ENCODE measurements at regions not wholly inside any gene's neighbourhood (a gene's known extent, or its start where the extent isn't known, plus 50 kb on each side); places are given as distances from the start of the nearest gene placed in this dataset.
"Not testable (repeated sequence)": the region's sequence is repeated elsewhere in the genome, so short reads cannot be mapped to it uniquely, and the experiment has no call there.

GRCh38 chr2:40712197-40712894 lies 260.5 kb upstream of the SLC8A1 start:
- not testable (repeated sequence) for DNase-seq

DNA sequence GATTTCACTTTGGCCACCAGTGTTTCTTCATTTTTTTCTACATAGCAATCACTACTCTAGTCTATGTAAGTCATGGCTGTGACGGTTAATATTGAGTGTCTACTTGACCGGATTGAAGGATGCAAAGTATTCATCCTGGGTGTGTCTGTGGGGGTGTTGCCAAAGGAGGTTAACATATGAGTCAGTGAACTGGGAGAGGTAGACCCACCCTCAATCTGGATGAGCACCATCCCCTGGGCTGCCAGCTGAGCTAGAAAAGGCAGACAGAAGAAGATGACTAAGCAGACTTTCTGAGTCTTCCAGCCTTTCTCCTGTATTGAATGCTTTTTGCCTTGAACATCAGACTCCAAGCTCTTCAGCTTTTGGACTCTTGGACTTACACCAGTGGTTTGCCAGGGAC lies 265.0 kb upstream of the SLC8A1 start:
- DNase-seq, result no peak

DNA sequence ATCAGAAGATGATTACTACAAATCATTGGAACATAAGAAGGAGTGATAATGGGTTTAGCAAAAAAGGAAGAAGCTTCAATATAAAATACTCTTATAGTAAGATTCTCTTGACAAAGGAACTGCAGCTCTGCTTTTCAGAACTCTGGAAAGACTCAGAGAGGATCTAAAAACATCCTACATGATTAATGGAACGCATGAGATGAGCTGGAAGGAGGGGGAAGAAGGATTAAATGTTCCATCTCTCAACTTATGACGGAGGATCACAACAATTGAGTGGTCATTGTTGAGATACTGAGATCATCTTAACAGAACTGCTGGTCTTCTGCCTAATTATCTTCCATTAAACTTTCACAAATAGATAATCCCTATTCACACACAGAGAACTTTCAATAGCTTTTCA lies 267.5 kb upstream of the SLC8A1 start:
- DNase-seq, result no peak

GRCh38 chr2:40721595-40721994 lies 269.7 kb upstream of the SLC8A1 start:
- no peak for DNase-seq

GRCh38 chr2:40723194-40723593 lies 271.3 kb upstream of the SLC8A1 start:
- DNase-seq, result no peak

DNA sequence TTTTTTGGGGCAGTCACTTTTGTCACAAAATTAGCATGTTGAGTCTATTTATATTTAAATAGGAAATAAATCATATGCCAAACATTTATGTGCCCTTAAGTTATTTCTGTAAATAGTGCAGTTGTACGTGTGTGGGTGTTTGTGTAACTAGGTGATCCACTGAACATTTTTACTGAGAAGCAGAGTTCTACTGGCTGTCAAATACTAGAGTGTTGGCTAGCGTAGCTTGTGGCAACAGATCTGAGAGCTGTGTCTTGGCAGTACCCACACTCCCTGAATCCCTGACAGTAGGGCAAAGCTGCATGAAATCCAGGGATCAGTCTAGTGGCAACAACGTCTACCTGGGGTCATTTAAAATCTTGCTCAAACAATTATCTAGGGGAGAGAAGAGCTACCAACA lies 273.1 kb upstream of the SLC8A1 start:
- no peak for DNase-seq

- no peak for DNase-seq
These were observed 274.1 kb upstream of the SLC8A1 start for GRCh38 chr2:40725950-40726349.

DNA sequence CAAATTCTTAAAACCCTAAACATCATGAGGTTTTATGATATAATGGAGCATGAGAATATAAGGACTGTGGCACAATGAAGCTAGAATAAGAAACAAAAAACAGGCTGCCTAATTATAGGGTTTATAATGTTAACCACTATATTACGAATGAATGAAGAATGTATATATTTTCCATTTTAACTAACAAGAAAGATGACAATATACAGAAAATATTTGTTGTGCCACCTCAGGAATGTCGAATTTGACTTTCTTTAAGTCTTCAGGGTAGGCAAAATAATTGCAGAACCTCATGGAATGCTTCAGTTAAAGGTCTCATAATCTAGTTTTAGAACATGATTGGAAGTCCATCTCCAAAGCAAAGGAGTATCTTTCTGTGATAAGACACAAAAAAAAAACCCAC lies 282.9 kb upstream of the SLC8A1 start:
- no peak for DNase-seq

GRCh38 chr2:40737180-40737579 lies 285.3 kb upstream of the SLC8A1 start:
- DNase-seq, result no peak

DNA sequence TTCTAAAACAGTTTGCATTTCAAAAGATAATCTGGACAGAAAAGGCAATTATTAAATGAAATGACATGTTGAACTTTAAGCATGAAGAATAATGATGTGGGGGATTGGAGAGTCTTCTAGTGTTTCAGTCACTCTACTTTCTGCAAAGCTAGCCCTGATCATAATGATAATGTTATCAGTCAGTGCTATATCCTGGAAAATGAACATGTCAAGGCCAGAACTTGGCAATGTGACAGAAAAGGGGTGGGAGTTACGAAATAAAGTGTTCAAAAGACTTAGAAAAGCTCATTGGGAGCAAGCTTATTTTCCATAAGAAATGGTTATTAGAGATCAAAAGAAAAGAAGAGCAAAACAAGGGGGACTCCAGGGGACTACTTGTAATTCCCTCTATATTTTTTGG lies 288.5 kb upstream of the SLC8A1 start:
- DNase-seq, result no peak

DNA sequence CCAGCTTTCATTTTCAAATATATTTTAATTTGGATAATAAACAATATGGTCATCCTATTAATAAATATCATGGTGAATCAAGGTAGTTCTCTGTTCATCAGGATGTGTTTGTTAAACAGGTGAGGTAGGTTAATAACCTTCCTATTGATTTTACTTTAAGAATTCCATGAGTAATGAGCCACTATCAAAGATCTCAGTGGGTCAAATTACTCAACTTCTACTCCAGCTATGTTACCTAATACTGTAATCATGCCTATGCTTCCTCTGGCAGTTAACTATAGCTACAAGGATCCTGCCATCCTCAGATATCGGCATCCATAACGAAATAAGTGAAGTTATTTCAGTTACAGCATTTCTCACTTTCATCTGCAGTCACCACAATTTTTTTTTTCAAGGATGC lies 289.6 kb upstream of the SLC8A1 start:
- DNase-seq, result no peak

DNA sequence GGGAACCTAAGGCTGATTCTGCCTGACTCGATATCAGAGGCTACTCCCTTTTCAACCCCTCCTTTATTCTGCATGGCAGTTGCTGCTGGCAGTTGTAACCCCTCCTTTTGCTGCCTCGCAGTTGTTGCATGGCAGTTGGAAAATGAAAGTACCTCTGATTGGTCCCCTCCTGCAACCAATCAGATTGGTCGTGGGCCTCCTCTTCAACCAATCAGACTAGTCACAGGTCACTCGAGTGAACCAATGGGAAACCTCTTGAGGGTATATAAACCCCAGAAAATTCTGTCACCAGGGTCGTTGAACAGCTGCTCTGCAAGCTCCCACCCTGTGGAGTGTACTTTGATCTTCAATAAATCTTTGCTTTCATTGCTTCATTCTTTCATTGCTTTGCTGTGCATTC lies 294.3 kb upstream of the SLC8A1 start:
- DNase-seq, result no peak

- no peak for DNase-seq
These were observed 300.1 kb upstream of the SLC8A1 start for GRCh38 chr2:40751981-40752380.

DNA sequence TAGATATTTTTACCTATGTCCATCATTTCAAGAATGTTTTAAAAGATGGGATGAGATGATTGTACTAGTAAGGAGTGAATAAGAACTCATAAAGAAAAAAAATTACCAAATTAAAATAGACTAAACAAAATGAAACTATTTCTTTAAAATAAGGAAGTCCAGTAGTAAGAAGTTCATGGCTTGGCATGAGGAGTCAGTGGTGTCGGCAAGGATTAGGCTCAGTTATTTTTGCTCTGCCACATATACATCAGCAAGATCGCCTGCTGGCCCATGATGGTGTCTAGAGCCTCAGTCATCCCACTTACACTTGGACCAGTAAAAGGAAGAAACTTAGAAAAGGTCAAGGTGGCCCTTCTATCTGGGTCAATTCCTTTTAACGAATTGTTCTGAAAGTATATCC lies 300.9 kb upstream of the SLC8A1 start:
- no peak for DNase-seq

- DNase-seq, result no peak
These were observed 303.0 kb upstream of the SLC8A1 start for GRCh38 chr2:40754912-40755311.

DNA sequence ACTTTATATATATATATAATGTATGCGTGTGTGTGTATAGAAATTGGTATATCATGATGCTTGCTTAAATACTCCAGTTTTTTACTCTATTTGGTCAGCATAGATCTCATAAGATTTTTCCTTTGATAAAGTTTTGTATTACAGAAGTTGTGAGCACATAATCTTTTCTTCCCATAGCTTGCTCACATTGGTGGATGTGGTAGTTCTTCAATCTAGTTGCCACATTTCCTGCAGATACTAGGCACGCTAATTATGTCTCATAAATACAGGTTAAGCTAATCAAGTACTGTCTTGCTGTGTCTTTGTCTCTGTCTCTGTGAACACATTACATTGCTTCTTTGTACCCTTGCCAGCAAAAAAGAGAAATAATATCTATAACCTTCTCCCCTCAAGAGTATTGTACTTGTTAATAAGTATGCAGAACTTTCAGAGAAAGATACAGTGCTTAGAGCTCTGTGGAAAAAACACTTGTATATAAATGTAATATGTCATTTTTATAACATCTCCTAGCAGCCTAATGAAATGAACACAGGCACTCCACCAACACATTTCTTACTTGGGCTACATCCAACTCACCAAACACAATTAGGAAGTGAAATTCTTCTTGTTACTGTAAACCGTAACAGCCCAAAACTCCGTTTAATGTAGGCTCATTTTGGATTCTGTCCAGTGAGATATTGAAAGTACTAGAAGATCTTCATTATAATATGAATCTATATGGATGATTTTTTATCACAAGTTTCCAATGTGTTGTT lies 306.7 kb upstream of the SLC8A1 start:
- no peak for DNase-seq

DNA sequence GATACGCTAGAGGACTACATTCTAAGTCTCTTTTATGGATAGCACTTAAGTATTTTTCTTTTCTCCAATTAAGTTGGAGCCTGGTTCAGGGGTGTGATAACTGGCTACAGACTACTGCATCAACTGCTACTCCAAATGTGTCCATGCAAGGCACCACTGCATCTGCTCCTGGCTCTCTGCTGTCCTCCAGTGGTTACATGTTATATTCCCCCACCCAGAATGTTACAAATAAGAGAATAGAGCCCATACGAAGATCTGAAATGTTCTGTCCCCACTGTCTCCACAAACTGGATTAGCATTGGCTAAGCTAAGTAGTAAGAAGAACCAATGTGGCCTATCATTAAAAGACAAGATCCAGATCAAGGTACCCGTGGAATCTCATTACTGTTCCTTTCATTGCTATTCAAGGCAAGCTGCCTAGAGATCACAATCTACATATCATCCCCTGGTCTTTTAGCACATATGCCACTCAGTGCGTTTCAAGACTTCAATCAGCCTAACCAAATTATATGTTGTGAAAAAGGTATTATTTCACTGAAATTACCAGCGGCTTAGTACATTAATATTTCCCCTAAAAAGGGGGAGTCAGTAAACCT lies 308.3 kb upstream of the SLC8A1 start:
- no peak for DNase-seq

- DNase-seq, result no peak
These were observed 321.4 kb upstream of the SLC8A1 start for GRCh38 chr2:40773291-40773690.

- DNase-seq, result no peak
These were observed 331.8 kb upstream of the SLC8A1 start for GRCh38 chr2:40783704-40784103.

DNA sequence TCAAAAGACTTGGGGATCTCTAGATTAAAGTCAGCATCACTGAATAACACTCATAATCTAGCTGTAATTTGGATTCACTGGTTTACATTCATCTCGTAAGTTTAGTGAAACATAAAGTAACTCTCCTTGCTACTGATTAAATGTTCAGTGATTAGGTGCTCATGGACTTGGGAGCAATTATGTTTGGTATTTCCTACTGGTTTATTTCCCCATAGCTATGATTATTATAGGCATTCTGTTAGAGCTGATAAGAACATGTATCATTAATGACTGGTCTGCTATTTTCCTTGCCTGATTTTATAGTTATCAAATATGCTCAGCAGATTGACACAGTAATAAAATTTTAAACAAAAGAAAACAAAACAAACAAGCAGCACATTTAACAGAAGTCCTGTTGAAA lies 334.7 kb upstream of the SLC8A1 start:
- DNase-seq, result no peak

- no peak for DNase-seq
These were observed 345.2 kb upstream of the SLC8A1 start for GRCh38 chr2:40797120-40797519.

DNA sequence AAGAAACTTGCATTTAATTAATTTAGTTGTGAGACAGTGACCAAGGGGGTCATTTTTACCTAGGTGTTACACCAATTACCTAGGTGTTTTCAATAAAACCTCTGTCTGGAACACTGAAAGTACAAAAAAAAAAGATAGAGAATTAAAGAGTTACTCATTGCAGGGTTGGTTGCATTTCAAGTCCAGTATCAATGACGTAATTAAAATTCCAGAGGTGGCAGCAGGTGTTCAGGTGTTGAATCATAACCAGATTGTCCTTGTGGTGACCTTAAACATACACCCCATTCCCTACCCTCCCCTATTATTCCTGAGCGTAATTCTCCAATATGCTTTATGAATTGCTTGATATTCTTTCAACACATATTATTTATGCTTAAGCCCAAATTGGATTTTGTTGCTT lies 352.0 kb upstream of the SLC8A1 start:
- no peak for DNase-seq

DNA sequence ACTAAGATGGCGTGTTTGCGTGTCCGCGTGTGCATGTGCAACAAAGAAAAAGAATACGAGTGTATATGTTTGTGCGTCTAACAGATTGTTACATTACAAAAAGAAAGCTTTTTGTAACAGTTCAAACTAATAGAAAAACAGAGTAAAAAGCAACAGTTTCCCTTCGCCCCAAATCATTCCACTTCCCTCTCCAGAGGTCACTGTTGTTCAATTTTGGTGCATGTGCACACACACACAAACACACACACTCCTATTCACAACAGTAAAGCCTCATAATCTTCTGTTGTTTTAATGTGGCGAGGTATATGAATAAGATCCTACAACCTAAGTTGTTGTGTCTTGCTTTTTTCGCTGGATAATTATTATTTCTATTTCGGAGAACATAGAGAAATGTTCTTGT lies 357.3 kb upstream of the SLC8A1 start:
- DNase-seq, result no peak

DNA sequence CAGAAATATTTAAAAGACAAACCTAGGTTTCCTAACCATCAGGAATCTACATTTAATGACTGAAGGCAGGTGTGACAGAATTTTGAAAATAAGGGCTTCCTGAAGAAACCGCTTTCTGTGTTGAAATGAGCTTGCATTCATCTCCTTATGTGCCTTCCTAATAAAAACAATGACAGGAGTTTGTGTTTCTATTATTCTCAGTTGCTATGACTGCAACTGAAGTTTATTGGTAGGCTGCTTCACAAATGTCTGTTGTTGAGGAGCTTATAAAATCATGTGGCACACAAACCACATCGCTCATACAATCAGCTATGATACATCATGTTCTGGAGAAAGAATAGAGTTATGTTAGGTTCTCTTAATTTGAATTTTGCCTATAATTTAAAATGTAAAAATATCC lies 362.7 kb upstream of the SLC8A1 start:
- no peak for DNase-seq
